GM12878 (cell line): ENCODE measurements at regions not wholly inside any gene's neighbourhood (a gene's known extent, or its start where the extent isn't known, plus 50 kb on each side); places are given as distances from the start of the nearest gene placed in this dataset.

ENCODE experiments used
- ATAC-seq: fragments of 200-7000 bp; cut with Tn5 transposase; 3 replicates; pipeline ENCODE4 v1.9.1; 2020; ENCODE audit warnings: mild to moderate bottlenecking, moderate library complexity
- BruUV-seq: library from RNA; stranded (reverse); fragments of 400-500 nt; replicated peaks from 2 replicates; lab custom pipeline; 2021; lab: Mats Ljungman, UMichigan
- CTCF ChIA-PET: fragments of 300-600 bp; sonication (Branson Sonifier 250); formaldehyde crosslinking; extraction: SDS; loops from one replicate; lab custom pipeline; 2021; ENCODE audit warnings: inconsistent platforms; lab: Yijun Ruan, JAX
- POLR2A ChIA-PET: fragments of 350-600 bp; formaldehyde crosslinking; extraction: SDS; loops from one replicate; lab custom pipeline; 2021; ENCODE audit warnings: inconsistent platforms; lab: Charles Lee
- RAD21 ChIA-PET: fragments of 300-600 bp; sonication (Branson Sonifier 250); formaldehyde crosslinking; loops from one replicate; lab custom pipeline; 2023; ENCODE audit warnings: antibody characterized with exemption; ENCODE audit not compliant: unreplicated experiment; lab: Charles Lee
- SMC1A ChIA-PET: fragments of 300-600 bp; sonication (Branson Sonifier 250); formaldehyde crosslinking; loops from one replicate; lab custom pipeline; 2023; ENCODE audit not compliant: unreplicated experiment, uncharacterized antibody; lab: Charles Lee
- DNase-seq: peaks from one replicate; pipeline ENCODE4 v3.0.0-alpha.2; 2011; ENCODE audit warnings: low read depth, low spot score
- FAIRE-seq: peaks from 3 replicates; lab custom pipeline; 2011; peaks lifted over from hg19 to GRCh38; lab: Jason Lieb, UNC
- H2AFZ ChIP-seq: 2 replicates; pipeline ENCODE4 v1.6.0; 2011; ENCODE audit warnings: low read depth, low read length, control low read depth; ENCODE audit not compliant: control insufficient read depth
- H3K27ac ChIP-seq: 2 replicates; pipeline ENCODE4 v1.5.1; 2011; ENCODE audit warnings: control low read depth; ENCODE audit not compliant: control insufficient read depth, insufficient read depth
- H3K27me3 ChIP-seq, 2 experiments: replicated peaks in 1 of 2; 2 replicates each; pipeline versions ENCODE4 v1.6.0 to v1.6.1; 2011; ENCODE audit warnings: low read length in 1 of 2; ENCODE audit not compliant: control insufficient read depth in 2 of 2, insufficient read depth in 2 of 2
- H3K36me3 ChIP-seq, 2 experiments: 2 replicates each; pipeline ENCODE4 v1.5.1; 2011; ENCODE audit warnings: low read length in 1 of 2; ENCODE audit not compliant: control insufficient read depth in 2 of 2, insufficient read depth in 2 of 2
- H3K4me1 ChIP-seq: 2 replicates; pipeline ENCODE4 v1.6.1; 2011; ENCODE audit warnings: mild to moderate bottlenecking, low read length, moderate library complexity, mixed read lengths; ENCODE audit not compliant: control insufficient read depth, insufficient read depth
- H3K4me2 ChIP-seq: 2 replicates; pipeline ENCODE4 v1.6.0; 2011; ENCODE audit warnings: control low read depth; ENCODE audit not compliant: control insufficient read depth, insufficient read depth
- H3K4me3 ChIP-seq: fragments of 200-600 bp; sonication (generic); 2 replicates; pipeline ENCODE4 v1.5.1; 2016
- H3K79me2 ChIP-seq: 2 replicates; pipeline ENCODE4 v1.6.0; 2011; ENCODE audit warnings: low read length; ENCODE audit not compliant: control insufficient read depth, insufficient read depth
- H3K9ac ChIP-seq: 2 replicates; pipeline ENCODE4 v1.8.0; 2011; ENCODE audit warnings: low read length, control low read depth, mixed read lengths; ENCODE audit not compliant: control insufficient read depth, insufficient read depth
- H3K9me3 ChIP-seq: replicated peaks from 3 replicates; pipeline ENCODE4 v1.5.1; 2011; ENCODE audit warnings: mild to moderate bottlenecking, low read length; ENCODE audit not compliant: control insufficient read depth, insufficient read depth
- H4K20me1 ChIP-seq: 2 replicates; pipeline ENCODE4 v1.6.0; 2011; ENCODE audit not compliant: control insufficient read depth, insufficient read depth
- DPF2 ChIP-seq: fragments of 450-650 bp; IDR thresholded peaks from 2 replicates; pipeline ENCODE4 v1.6.1; 2017; ENCODE audit warnings: mild to moderate bottlenecking
- E2F4 ChIP-seq: IDR thresholded peaks from 2 replicates; pipeline ENCODE4 v1.6.1; 2012; ENCODE audit warnings: low read depth, low read length, improper control_type of control experiment
- HDGF ChIP-seq: fragments of 450-650 bp; IDR thresholded peaks from 2 replicates; pipeline ENCODE4 v1.6.1; 2016; ENCODE audit warnings: antibody characterized with exemption
- IKZF1 ChIP-seq: fragments of 450-650 bp; conservative IDR thresholded peaks from 2 replicates; pipeline ENCODE4 v1.6.1; 2017; ENCODE audit warnings: antibody characterized with exemption, mild to moderate bottlenecking
- MEF2A ChIP-seq: IDR thresholded peaks from 2 replicates; pipeline ENCODE4 v1.6.1; 2011; ENCODE audit warnings: low read depth, mild to moderate bottlenecking, low read length, moderate library complexity; ENCODE audit not compliant: insufficient read depth
- MTA2 ChIP-seq: fragments of 450-650 bp; IDR thresholded peaks from 2 replicates; pipeline ENCODE4 v1.6.1; 2016; ENCODE audit warnings: low read depth, mild to moderate bottlenecking, moderate library complexity
- RELA ChIP-seq: fragments of 450-650 bp; IDR thresholded peaks from 2 replicates; pipeline ENCODE4 v1.8.0; 2014; ENCODE audit warnings: borderline replicate concordance; ENCODE audit not compliant: partially characterized antibody
- SPI1 ChIP-seq: IDR thresholded peaks from 2 replicates; pipeline ENCODE4 v1.6.1; 2011; ENCODE audit warnings: low read depth, mild to moderate bottlenecking, low read length, moderate library complexity, borderline replicate concordance; ENCODE audit not compliant: insufficient read depth
- ZNF384 ChIP-seq: IDR thresholded peaks from 2 replicates; pipeline ENCODE4 v1.6.1; 2012; ENCODE audit warnings: low read depth, mild to moderate bottlenecking, low read length, improper control_type of control experiment, borderline replicate concordance
- WGBS: methylation state at CpG from one replicate; pipeline ENCODE4 v1.1.6; 2016; ENCODE audit warnings: low lambda C conversion rate; ENCODE audit not compliant: insufficient replicate concordance, insufficient coverage; ENCODE audit errors: missing lambda C conversion rate; 5-methylcytosine and 5-hydroxymethylcytosine counted together
- in situ Hi-C: fragments of 300-500 bp; cut with MboI; formaldehyde crosslinking; loops from 9 replicates; pipeline ENCODE4 v1.14.3; 2018; ENCODE audit warnings: mixed read lengths
- intact Hi-C: fragments of 100-400 bp; cut with micrococcal nuclease; formaldehyde crosslinking; loops from one replicate; pipeline ENCODE4 v1.14.2; 2022; ENCODE audit not compliant: unreplicated experiment

GRCh38 chr12:87671757-87672156, 357.4 kb downstream of the C12orf50 start:
- SMC1A ChIA-PET, result no interaction called here
- no peaks in the 10 kb centered on the region for H4K20me1 ChIP-seq
- H3K4me1 ChIP-seq, result no peaks in the 10 kb centered on the region
- no peaks in the 10 kb centered on the region for H3K27me3 ChIP-seq
- in situ Hi-C loops (no loop called here), intact Hi-C loops (no loop called here)
- no peak overlapping the region for H3K4me3 ChIP-seq
- no peak overlapping the region for H3K9ac ChIP-seq
- POLR2A ChIA-PET, result no interaction called here
- no peaks in the 10 kb centered on the region for H3K9me3 ChIP-seq
- DNase-seq (no peak), ATAC-seq (peak; percentile 74), FAIRE-seq (no peak)
- no peaks in the 10 kb centered on the region for H3K79me2 ChIP-seq
- CTCF ChIA-PET, result no interaction called here
- BruUV-seq, result no TSS peak
- no peak overlapping the region for H3K27ac ChIP-seq
- TF ChIP-seq E2F4 (no peak), IKZF1 (no peak), MEF2A (no peak), ZNF384 (no peak), HDGF (no peak), MTA2 (peak; percentile 34; the same call in 1 of the 2 replicates), DPF2 (no peak), SPI1 (no peak), RELA (no peak)
- H2AFZ ChIP-seq, result no peak overlapping the region
- no peak overlapping the region for H3K4me2 ChIP-seq
- 52% methylated on average over 4 of the region's 4 CpGs for WGBS
- RAD21 ChIA-PET, result interaction anchor here (0.6 kb wide), 1 partner anchor 251 kb away, joined by 3 read pairs; no protein-coding TSS in a partner anchor
- H3K36me3 ChIP-seq, result no peaks in the 10 kb centered on the region
